Liver (tissue), 8 donors: ENCODE measurements at regions not wholly inside any gene's neighbourhood (a gene's known extent, or its start where the extent isn't known, plus 50 kb on each side); places are given as distances from the start of the nearest gene placed in this dataset.

Source experiments
- DNase-seq: peaks from one replicate; pipeline ENCODE4 v3.0.0-alpha.2; 2017; ENCODE audit warnings: low spot score
- H3K27ac ChIP-seq, 2 donors: one replicate each; pipeline ENCODE4 v1.7.0; 2013; ENCODE audit warnings: inconsistent platforms in 2 of 2, low read length in 2 of 2, control low read depth in 1 of 2, low read depth in 1 of 2, mild to moderate bottlenecking in 1 of 2
- H3K27me3 ChIP-seq, 4 donors: one replicate each; pipeline versions ENCODE4 v1.6.1 to v1.7.0; 2013; ENCODE audit warnings: low read length in 3 of 4, inconsistent platforms in 1 of 4, mild to moderate bottlenecking in 1 of 4, moderate library complexity in 1 of 4; ENCODE audit not compliant: control insufficient read depth in 4 of 4, insufficient read depth in 4 of 4
- H3K36me3 ChIP-seq, 4 donors: one replicate each; pipeline versions ENCODE4 v1.6.1 to v1.7.0; 2013; ENCODE audit warnings: low read length in 3 of 4, mild to moderate bottlenecking in 3 of 4, low read depth in 1 of 4, moderate library complexity in 1 of 4; ENCODE audit not compliant: control insufficient read depth in 4 of 4, insufficient read depth in 3 of 4
- H3K4me1 ChIP-seq, 4 donors: one replicate each; pipeline versions ENCODE4 v1.6.1 to v1.7.0; 2013; ENCODE audit warnings: low read length in 3 of 4, mild to moderate bottlenecking in 3 of 4, moderate library complexity in 1 of 4; ENCODE audit not compliant: control insufficient read depth in 4 of 4, insufficient read depth in 4 of 4
- H3K4me3 ChIP-seq, 3 donors: one replicate each; pipeline versions ENCODE4 v1.6.1 to v1.7.0; 2013; ENCODE audit warnings: low read length in 3 of 3, control low read depth in 1 of 3, low read depth in 1 of 3, mild to moderate bottlenecking in 1 of 3
- H3K9ac ChIP-seq, 2 donors: one replicate each; pipeline ENCODE4 v1.7.0; 2013; ENCODE audit warnings: low read length in 2 of 2, mild to moderate bottlenecking in 2 of 2, moderate library complexity in 2 of 2, control low read depth in 1 of 2, low read depth in 1 of 2
- H3K9me3 ChIP-seq, 4 donors: one replicate each; pipeline versions ENCODE4 v1.6.1 to v1.7.0; 2013; ENCODE audit warnings: low read length in 3 of 4; ENCODE audit not compliant: control insufficient read depth in 4 of 4
- ATF3 ChIP-seq: IDR thresholded peaks from 2 replicates; pipeline ENCODE4 v1.6.1; 2016; ENCODE audit warnings: antibody characterized with exemption
- CTCF ChIP-seq: fragments of 150-350 bp; IDR thresholded peaks from 2 replicates; pipeline ENCODE4 v1.5.1; 2017; ENCODE audit warnings: improper control_type of control experiment, low read depth, low read length; ENCODE audit not compliant: missing input control
- EGR1 ChIP-seq, 2 donors: IDR thresholded peaks; 2 replicates each; pipeline ENCODE4 v1.6.1; 2016 to 2018; ENCODE audit warnings: antibody characterized with exemption in 2 of 2, low read depth in 2 of 2
- FOXA1 ChIP-seq: IDR thresholded peaks from 2 replicates; pipeline ENCODE4 v1.6.1; 2016; ENCODE audit warnings: antibody characterized with exemption
- FOXA2 ChIP-seq: IDR thresholded peaks from 2 replicates; pipeline ENCODE4 v1.6.1; 2016; ENCODE audit warnings: antibody characterized with exemption
- HNF4A ChIP-seq, 2 donors: conservative IDR thresholded peaks; 2 replicates each; pipeline ENCODE4 v1.6.1; 2016; ENCODE audit warnings: antibody characterized with exemption in 2 of 2, mild to moderate bottlenecking in 2 of 2
- HNF4G ChIP-seq: IDR thresholded peaks from 2 replicates; pipeline ENCODE4 v1.6.1; 2016; ENCODE audit warnings: antibody characterized with exemption
- JUND ChIP-seq, 2 donors: IDR thresholded peaks; 2 replicates each; pipeline ENCODE4 v1.6.1; 2016; ENCODE audit warnings: antibody characterized with exemption in 2 of 2
- MAX ChIP-seq: IDR thresholded peaks from 2 replicates; pipeline ENCODE4 v1.6.1; 2016; ENCODE audit warnings: antibody characterized with exemption
- NR2F2 ChIP-seq: IDR thresholded peaks from 2 replicates; pipeline ENCODE4 v1.6.1; 2016; ENCODE audit warnings: antibody characterized with exemption
- RAD21 ChIP-seq, 2 donors: IDR thresholded peaks; 2 replicates each; pipeline ENCODE4 v1.6.1; 2016; ENCODE audit warnings: antibody characterized with exemption in 2 of 2, mild to moderate bottlenecking in 2 of 2
- REST ChIP-seq: IDR thresholded peaks from 2 replicates; pipeline ENCODE4 v1.6.1; 2016; ENCODE audit warnings: antibody characterized with exemption, mild to moderate bottlenecking
- RXRA ChIP-seq, 2 donors: IDR thresholded peaks; 2 replicates each; pipeline ENCODE4 v1.6.1; 2017 to 2018; ENCODE audit warnings: antibody characterized with exemption in 2 of 2, mild to moderate bottlenecking in 1 of 2
- SP1 ChIP-seq: IDR thresholded peaks from 2 replicates; pipeline ENCODE4 v1.6.1; 2018; ENCODE audit warnings: antibody characterized with exemption, mild to moderate bottlenecking
- TAF1 ChIP-seq: conservative IDR thresholded peaks from 2 replicates; pipeline ENCODE4 v1.6.1; 2016; ENCODE audit warnings: antibody characterized with exemption, mild to moderate bottlenecking
- YY1 ChIP-seq: IDR thresholded peaks from 2 replicates; pipeline ENCODE4 v1.6.1; 2016; ENCODE audit warnings: antibody characterized with exemption, mild to moderate bottlenecking
- WGBS: extraction: QIAGEN DNeasy Blood & Tissue Kit; methylation state at CpG from one replicate; pipeline ENCODE4 v1.1.7; 2013; 5-methylcytosine and 5-hydroxymethylcytosine counted together
- donor health status: healthy.
- donor health status: healthy.
- donor health status: healthy.
- donor health status: healthy.
- donor health status: healthy.

GRCh38 chr12:102659200-102659911 is 179.0 kb upstream of the IGF1 start:
- Histone ChIP-seq H3K27me3 (no peaks in the 10 kb centered on the region), H3K9me3 (peaks cover 0 to 4% (median 0%) of the 10 kb centered on the region in 4 donors), H3K9ac (no peak overlapping the region), H3K36me3 (no peaks in the 10 kb centered on the region), H3K27ac (no peak overlapping the region), H3K4me1 (no peaks in the 10 kb centered on the region), H3K4me3 (no peak overlapping the region)
- no peak for TF ChIP-seq YY1
- TF ChIP-seq SP1 = no peak
- no peak for TF ChIP-seq REST
- no peak for TF ChIP-seq JUND (IDR thresholded peaks at IDR 0.05)
- no peak for TF ChIP-seq EGR1 (IDR thresholded peaks at IDR 0.05; ENCODE audit: low read depth in 2 of 2)
- peak; percentile 29 for TF ChIP-seq CTCF
- no peak for TF ChIP-seq ATF3
- TF ChIP-seq RXRA (IDR thresholded peaks at IDR 0.05) = no peak
- no peak for TF ChIP-seq TAF1
- TF ChIP-seq FOXA2 = no peak
- TF ChIP-seq HNF4A (conservative IDR thresholded peaks at IDR 0.05) = no peak
- no peak for TF ChIP-seq FOXA1
- TF ChIP-seq HNF4G = no peak
- TF ChIP-seq RAD21 (IDR thresholded peaks at IDR 0.05) = peak; percentile 64 to 82
- no peak for TF ChIP-seq NR2F2
- no peak for TF ChIP-seq MAX
- 79% methylated on average over 4 of the region's 4 CpGs for WGBS
- DNase-seq = no peak

- no peak for DNase-seq
- Histone ChIP-seq H3K36me3 (no peaks in the 10 kb centered on the region), H3K27ac (no peak overlapping the region), H3K27me3 (no peaks in the 10 kb centered on the region), H3K9me3 (peaks cover 0 to 4% (median 0%) of the 10 kb centered on the region in 4 donors), H3K4me1 (no peaks in the 10 kb centered on the region), H3K9ac (no peak overlapping the region), H3K4me3 (no peak overlapping the region)
- TF ChIP-seq EGR1 (IDR thresholded peaks at IDR 0.05; ENCODE audit: low read depth in 2 of 2) (no peak), FOXA1 (no peak), NR2F2 (no peak), HNF4A (conservative IDR thresholded peaks at IDR 0.05) (no peak), SP1 (no peak)
- WGBS = 85% methylated on average over 2 of the region's 2 CpGs
Observed at GRCh38 chr12:102653406-102653805, 173.0 kb upstream of the IGF1 start.
